Transverse colon (tissue), 4 donors: ENCODE measurements at regions not wholly inside any gene's neighbourhood (a gene's known extent, or its start where the extent isn't known, plus 50 kb on each side); places are given as distances from the start of the nearest gene placed in this dataset.

Experiments used
- EP300 ChIP-seq: sonication (generic); formaldehyde crosslinking; IDR thresholded peaks from one replicate; pipeline ENCODE4 v1.6.1; 2017; ENCODE audit warnings: antibody characterized with exemption, low read depth
- POLR2A ChIP-seq: fragments of 450-650 bp; IDR thresholded peaks from one replicate; pipeline ENCODE4 v1.6.1; 2016; ENCODE audit warnings: antibody characterized with exemption, mild to moderate bottlenecking, moderate library complexity
- POLR2AphosphoS5 ChIP-seq, 3 donors: sonication (generic); formaldehyde crosslinking; IDR thresholded peaks; one replicate each; pipeline ENCODE4 v1.6.1; 2016; ENCODE audit warnings: antibody characterized with exemption in 3 of 3
- TF ChIP-seq, protein P1 (sequence below), 5 experiments: fragments of 200-600 bp in 3 of 5; fragments of 450-650 bp in 2 of 5; sonication (generic) in 3 of 5; IDR thresholded peaks; 1 replicate in 2 of 5; 2 replicates in 3 of 5; pipeline ENCODE4 v1.5.1; 2016 to 2017; ENCODE audit warnings: antibody characterized with exemption in 5 of 5, inconsistent platforms in 3 of 5, mild to moderate bottlenecking in 2 of 5, moderate library complexity in 1 of 5

DNA sequence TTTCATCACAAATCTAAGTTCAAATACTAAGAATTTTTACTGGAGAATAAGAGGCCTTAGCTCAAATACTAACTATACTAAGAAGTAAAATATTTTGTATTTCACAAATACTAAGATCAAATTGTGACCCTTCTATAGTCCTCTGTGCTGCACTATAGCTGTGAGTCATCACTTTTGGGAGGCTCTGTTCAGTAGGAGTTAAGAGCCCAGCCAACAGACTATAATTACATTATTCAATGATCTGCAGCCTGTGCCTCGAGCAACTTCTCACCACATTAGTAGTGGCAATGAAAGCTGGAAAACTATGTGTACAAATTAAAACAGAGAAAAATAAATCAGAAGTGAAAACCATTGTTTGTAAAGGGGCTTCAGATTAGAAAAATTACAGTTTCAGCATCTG, 147.3 kb upstream of the GPC6 start:
- TF ChIP-seq EP300 (no peak), POLR2A (no peak), POLR2AphosphoS5 (IDR thresholded peaks at IDR 0.05) (no peak)
- TF ChIP-seq, protein P1, sequence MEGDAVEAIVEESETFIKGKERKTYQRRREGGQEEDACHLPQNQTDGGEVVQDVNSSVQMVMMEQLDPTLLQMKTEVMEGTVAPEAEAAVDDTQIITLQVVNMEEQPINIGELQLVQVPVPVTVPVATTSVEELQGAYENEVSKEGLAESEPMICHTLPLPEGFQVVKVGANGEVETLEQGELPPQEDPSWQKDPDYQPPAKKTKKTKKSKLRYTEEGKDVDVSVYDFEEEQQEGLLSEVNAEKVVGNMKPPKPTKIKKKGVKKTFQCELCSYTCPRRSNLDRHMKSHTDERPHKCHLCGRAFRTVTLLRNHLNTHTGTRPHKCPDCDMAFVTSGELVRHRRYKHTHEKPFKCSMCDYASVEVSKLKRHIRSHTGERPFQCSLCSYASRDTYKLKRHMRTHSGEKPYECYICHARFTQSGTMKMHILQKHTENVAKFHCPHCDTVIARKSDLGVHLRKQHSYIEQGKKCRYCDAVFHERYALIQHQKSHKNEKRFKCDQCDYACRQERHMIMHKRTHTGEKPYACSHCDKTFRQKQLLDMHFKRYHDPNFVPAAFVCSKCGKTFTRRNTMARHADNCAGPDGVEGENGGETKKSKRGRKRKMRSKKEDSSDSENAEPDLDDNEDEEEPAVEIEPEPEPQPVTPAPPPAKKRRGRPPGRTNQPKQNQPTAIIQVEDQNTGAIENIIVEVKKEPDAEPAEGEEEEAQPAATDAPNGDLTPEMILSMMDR (IDR thresholded peaks at IDR 0.05), result no peak
